WTC11 (cell line): ENCODE measurements at regions not wholly inside any gene's neighbourhood (a gene's known extent, or its start where the extent isn't known, plus 50 kb on each side); places are given as distances from the start of the nearest gene placed in this dataset.

Experiments used
- ATF6 ChIP-seq: sonication (generic); formaldehyde crosslinking; IDR thresholded peaks from 2 replicates; pipeline ENCODE4 v1.8.1; 2023; ENCODE audit warnings: mild to moderate bottlenecking, missing genetic modification reagents
- FOXK1 ChIP-seq: sonication (generic); formaldehyde crosslinking; IDR thresholded peaks from 2 replicates; pipeline ENCODE4 v1.8.0; 2022; ENCODE audit warnings: mild to moderate bottlenecking, moderate library complexity, missing genetic modification reagents
- TF ChIP-seq, protein P1 (sequence below): sonication (generic); formaldehyde crosslinking; IDR thresholded peaks from 2 replicates; pipeline ENCODE4 v1.8.0; 2022; ENCODE audit warnings: mild to moderate bottlenecking, missing genetic modification reagents

GRCh38 chr6:151695156-151695555, 112.3 kb upstream of the ESR1 start:
- TF ChIP-seq, protein P1, sequence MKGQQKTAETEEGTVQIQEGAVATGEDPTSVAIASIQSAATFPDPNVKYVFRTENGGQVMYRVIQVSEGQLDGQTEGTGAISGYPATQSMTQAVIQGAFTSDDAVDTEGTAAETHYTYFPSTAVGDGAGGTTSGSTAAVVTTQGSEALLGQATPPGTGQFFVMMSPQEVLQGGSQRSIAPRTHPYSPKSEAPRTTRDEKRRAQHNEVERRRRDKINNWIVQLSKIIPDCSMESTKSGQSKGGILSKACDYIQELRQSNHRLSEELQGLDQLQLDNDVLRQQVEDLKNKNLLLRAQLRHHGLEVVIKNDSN (CRISPR knock-in tag): no peak
- TF ChIP-seq FOXK1 (CRISPR knock-in tag) (no peak), ATF6 (CRISPR knock-in tag) (no peak)
